ENCODE measurements at regions not wholly inside any gene's neighbourhood (a gene's known extent, or its start where the extent isn't known, plus 50 kb on each side); places are given as distances from the start of the nearest gene placed in this dataset.

- DNase-seq (ENCODE audit: low read depth in 1 of 2, low spot score in 1 of 2) = peak in 1 of 2 donors; percentile 5
- Histone ChIP-seq H3K27ac (no peak overlapping the region), H3K27me3 (peaks cover 60% of the 10 kb centered on the region), H3K4me3 (no peak overlapping the region), H3K4me1 (ENCODE audit: low read depth) (no peaks in the 10 kb centered on the region), H3K9me3 (ENCODE audit: low read depth) (no peaks in the 10 kb centered on the region), H3K36me3 (no peaks in the 10 kb centered on the region)
- TF ChIP-seq CTCF (IDR thresholded peaks at IDR 0.05; ENCODE audit: low read depth, low read length) = no peak
These were observed 52.2 kb upstream of the RBSN start for GRCh38 chr3:15151166-15151565.

- Histone ChIP-seq H3K4me1 (ENCODE audit: low read depth) (no peaks in the 10 kb centered on the region), H3K9me3 (ENCODE audit: low read depth) (no peaks in the 10 kb centered on the region), H3K27ac (no peak overlapping the region), H3K27me3 (peaks cover 59% of the 10 kb centered on the region), H3K4me3 (no peak overlapping the region), H3K36me3 (no peaks in the 10 kb centered on the region)
- DNase-seq (ENCODE audit: low read depth in 1 of 2, low spot score in 1 of 2) = no peak
- no peak for TF ChIP-seq CTCF (IDR thresholded peaks at IDR 0.05; ENCODE audit: low read depth, low read length)
These were observed 53.2 kb upstream of the RBSN start for GRCh38 chr3:15152184-15152583.

- Histone ChIP-seq H3K36me3 (no peaks in the 10 kb centered on the region), H3K27ac (no peak overlapping the region)
- no peak for TF ChIP-seq CTCF (IDR thresholded peaks at IDR 0.05; ENCODE audit: low read depth, low read length)
These were observed 52.9 kb upstream of the CAPN7 start for GRCh38 chr3:15153103-15153502.

GRCh38 chr3:15154326-15154725 is 51.7 kb upstream of the CAPN7 start:
- no peak for TF ChIP-seq CTCF (IDR thresholded peaks at IDR 0.05; ENCODE audit: low read depth, low read length)

More at GRCh38 chr3:15153103-15153502, 52.9 kb upstream of the CAPN7 start:
- H3K4me3 ChIP-seq = no peak overlapping the region
- no peak for DNase-seq (ENCODE audit: low read depth in 1 of 2, low spot score in 1 of 2)
- peaks cover 61% of the 10 kb centered on the region for H3K27me3 ChIP-seq
- no peaks in the 10 kb centered on the region for H3K9me3 ChIP-seq (ENCODE audit: low read depth)
- H3K4me1 ChIP-seq (ENCODE audit: low read depth) = no peaks in the 10 kb centered on the region

GRCh38 chr3:15155840-15156360 is 50.1 kb upstream of the CAPN7 start:
- no peaks in the 10 kb centered on the region for H3K9me3 ChIP-seq (ENCODE audit: low read depth)
- TF ChIP-seq CTCF (IDR thresholded peaks at IDR 0.05; ENCODE audit: low read depth, low read length) = no peak
- no peaks in the 10 kb centered on the region for H3K4me1 ChIP-seq (ENCODE audit: low read depth)
- no peak overlapping the region for H3K27ac ChIP-seq
- H3K4me3 ChIP-seq = no peak overlapping the region
- H3K36me3 ChIP-seq = no peaks in the 10 kb centered on the region
- peaks cover 61% of the 10 kb centered on the region for H3K27me3 ChIP-seq
- no peak for DNase-seq (ENCODE audit: low read depth in 1 of 2, low spot score in 1 of 2)

More at GRCh38 chr3:15154326-15154725, 51.7 kb upstream of the CAPN7 start:
- Histone ChIP-seq H3K4me1 (ENCODE audit: low read depth) (no peaks in the 10 kb centered on the region), H3K9me3 (ENCODE audit: low read depth) (no peaks in the 10 kb centered on the region), H3K27ac (no peak overlapping the region), H3K27me3 (peaks cover 61% of the 10 kb centered on the region), H3K4me3 (no peak overlapping the region), H3K36me3 (no peaks in the 10 kb centered on the region)
- DNase-seq (ENCODE audit: low read depth in 1 of 2, low spot score in 1 of 2) = no peak
